Ovary (tissue), 3 donors: ENCODE measurements at regions not wholly inside any gene's neighbourhood (a gene's known extent, or its start where the extent isn't known, plus 50 kb on each side); places are given as distances from the start of the nearest gene placed in this dataset.

Experiments
- EP300 ChIP-seq: sonication (generic); formaldehyde crosslinking; IDR thresholded peaks from one replicate; pipeline ENCODE4 v1.6.1; 2017; ENCODE audit warnings: antibody characterized with exemption
- POLR2A ChIP-seq: fragments of 450-650 bp; IDR thresholded peaks from one replicate; pipeline ENCODE4 v1.6.1; 2017; ENCODE audit warnings: antibody characterized with exemption, mild to moderate bottlenecking, moderate library complexity
- TF ChIP-seq, protein P1 (sequence below), 3 donors: fragments of 450-650 bp in 2 of 3; fragments of 200-600 bp in 1 of 3; IDR thresholded peaks; one replicate each; pipeline versions ENCODE4 v1.5.1 to v1.8.0; 2016 to 2022; ENCODE audit warnings: antibody characterized with exemption in 3 of 3, mild to moderate bottlenecking in 1 of 3
- donor health status: DM: no; HTN: no; CAD: no.

GRCh38 chr12:54762390-54762789 lies 91.9 kb upstream of the MUCL1 start:
- TF ChIP-seq, protein P1, sequence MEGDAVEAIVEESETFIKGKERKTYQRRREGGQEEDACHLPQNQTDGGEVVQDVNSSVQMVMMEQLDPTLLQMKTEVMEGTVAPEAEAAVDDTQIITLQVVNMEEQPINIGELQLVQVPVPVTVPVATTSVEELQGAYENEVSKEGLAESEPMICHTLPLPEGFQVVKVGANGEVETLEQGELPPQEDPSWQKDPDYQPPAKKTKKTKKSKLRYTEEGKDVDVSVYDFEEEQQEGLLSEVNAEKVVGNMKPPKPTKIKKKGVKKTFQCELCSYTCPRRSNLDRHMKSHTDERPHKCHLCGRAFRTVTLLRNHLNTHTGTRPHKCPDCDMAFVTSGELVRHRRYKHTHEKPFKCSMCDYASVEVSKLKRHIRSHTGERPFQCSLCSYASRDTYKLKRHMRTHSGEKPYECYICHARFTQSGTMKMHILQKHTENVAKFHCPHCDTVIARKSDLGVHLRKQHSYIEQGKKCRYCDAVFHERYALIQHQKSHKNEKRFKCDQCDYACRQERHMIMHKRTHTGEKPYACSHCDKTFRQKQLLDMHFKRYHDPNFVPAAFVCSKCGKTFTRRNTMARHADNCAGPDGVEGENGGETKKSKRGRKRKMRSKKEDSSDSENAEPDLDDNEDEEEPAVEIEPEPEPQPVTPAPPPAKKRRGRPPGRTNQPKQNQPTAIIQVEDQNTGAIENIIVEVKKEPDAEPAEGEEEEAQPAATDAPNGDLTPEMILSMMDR (IDR thresholded peaks at IDR 0.05), result no peak
- TF ChIP-seq POLR2A (no peak), EP300 (no peak)
